Esophagus muscularis mucosa (tissue), 4 donors: ENCODE measurements at regions not wholly inside any gene's neighbourhood (a gene's known extent, or its start where the extent isn't known, plus 50 kb on each side); places are given as distances from the start of the nearest gene placed in this dataset.

ENCODE experiments used
- DNase-seq: peaks from one replicate; pipeline ENCODE4 v3.0.0-alpha.2; 2017; ENCODE audit errors: extremely low spot score
- H3K27ac ChIP-seq, 4 donors: fragments of 200-600 bp; sonication (generic); replicated peaks in 1 of 4; 1 replicate in 3 of 4; 2 replicates in 1 of 4; pipeline ENCODE4 v1.5.1; 2016 to 2019; ENCODE audit warnings: mild to moderate bottlenecking in 1 of 4
- H3K27me3 ChIP-seq, 4 donors: fragments of 200-600 bp; sonication (generic); one replicate each; pipeline versions ENCODE4 v1.5.1 to v1.6.0; 2016 to 2019
- H3K36me3 ChIP-seq, 4 donors: fragments of 200-600 bp; sonication (generic); one replicate each; pipeline ENCODE4 v1.5.1; 2016 to 2019
- H3K4me1 ChIP-seq, 4 donors: fragments of 200-600 bp; sonication (generic); one replicate each; pipeline ENCODE4 v1.5.1; 2016 to 2019
- H3K4me3 ChIP-seq, 4 donors: fragments of 200-600 bp; sonication (generic); 1 replicate in 2 of 4; 2 replicates in 2 of 4; pipeline ENCODE4 v1.5.1; 2016 to 2019; ENCODE audit warnings: mild to moderate bottlenecking in 4 of 4, moderate library complexity in 1 of 4
- H3K9me3 ChIP-seq, 4 donors: fragments of 200-600 bp; sonication (generic); 1 replicate in 3 of 4; 2 replicates in 1 of 4; pipeline ENCODE4 v1.5.1; 2016 to 2019
- EP300 ChIP-seq: sonication (generic); formaldehyde crosslinking; IDR thresholded peaks from one replicate; pipeline ENCODE4 v1.6.1; 2017; ENCODE audit warnings: antibody characterized with exemption
- POLR2A ChIP-seq: fragments of 450-650 bp; IDR thresholded peaks from one replicate; pipeline ENCODE4 v1.6.1; 2017; ENCODE audit warnings: antibody characterized with exemption, moderate library complexity, mild to moderate bottlenecking, low read depth
- POLR2AphosphoS5 ChIP-seq, 2 donors: sonication (generic); formaldehyde crosslinking; IDR thresholded peaks; one replicate each; pipeline ENCODE4 v1.6.1; 2017; ENCODE audit warnings: antibody characterized with exemption in 2 of 2
- WGBS: methylation state at CpG from one replicate; pipeline ENCODE4 v1.1.5; 2018; 5-methylcytosine and 5-hydroxymethylcytosine counted together
- intact Hi-C: fragments of 100-400 bp; cut with DNase I; formaldehyde crosslinking; loops from one replicate; pipeline ENCODE4 v1.15.1; 2023
- TF ChIP-seq, protein P1 (sequence below), 3 experiments: fragments of 200-600 bp in 2 of 3; fragments of 450-650 bp in 1 of 3; sonication (generic) in 2 of 3; IDR thresholded peaks; one replicate each; pipeline ENCODE4 v1.5.1; 2017 to 2019; ENCODE audit warnings: antibody characterized with exemption in 3 of 3, mild to moderate bottlenecking in 2 of 3, moderate library complexity in 1 of 3

DNA sequence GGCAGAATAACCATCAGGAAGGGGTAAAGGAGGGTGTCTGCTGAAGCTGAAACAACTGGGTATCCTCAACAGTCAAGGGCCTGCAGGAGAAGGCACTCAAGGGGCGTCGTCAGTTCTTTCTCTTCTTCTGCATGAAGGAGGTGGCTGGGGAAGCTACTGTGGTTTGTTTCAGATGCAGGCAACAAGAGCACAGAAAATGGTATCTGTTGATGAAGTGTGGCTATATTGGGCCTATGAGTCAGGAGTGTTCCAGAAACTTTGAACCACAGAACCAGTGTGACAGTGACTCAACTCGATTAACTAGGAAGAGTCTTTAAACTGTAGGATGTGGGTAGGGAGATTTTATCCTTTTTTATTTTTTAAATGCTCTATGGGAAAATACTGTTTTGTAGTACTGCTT, 686.3 kb downstream of the FGF9 start:
- Histone ChIP-seq H3K27ac (no peak overlapping the region), H3K4me1 (no peaks in the 10 kb centered on the region), H3K4me3 (no peak overlapping the region), H3K36me3 (no peaks in the 10 kb centered on the region), H3K27me3 (no peaks in the 10 kb centered on the region), H3K9me3 (peaks cover 0 to 6% (median 0%) of the 10 kb centered on the region in 4 donors)
- DNase-seq = no peak
- intact Hi-C loops = no loop called here
- 85% methylated on average over 3 of the region's 3 CpGs for WGBS
- TF ChIP-seq POLR2A (no peak), POLR2AphosphoS5 (IDR thresholded peaks at IDR 0.05) (no peak), EP300 (no peak)
- TF ChIP-seq, protein P1, sequence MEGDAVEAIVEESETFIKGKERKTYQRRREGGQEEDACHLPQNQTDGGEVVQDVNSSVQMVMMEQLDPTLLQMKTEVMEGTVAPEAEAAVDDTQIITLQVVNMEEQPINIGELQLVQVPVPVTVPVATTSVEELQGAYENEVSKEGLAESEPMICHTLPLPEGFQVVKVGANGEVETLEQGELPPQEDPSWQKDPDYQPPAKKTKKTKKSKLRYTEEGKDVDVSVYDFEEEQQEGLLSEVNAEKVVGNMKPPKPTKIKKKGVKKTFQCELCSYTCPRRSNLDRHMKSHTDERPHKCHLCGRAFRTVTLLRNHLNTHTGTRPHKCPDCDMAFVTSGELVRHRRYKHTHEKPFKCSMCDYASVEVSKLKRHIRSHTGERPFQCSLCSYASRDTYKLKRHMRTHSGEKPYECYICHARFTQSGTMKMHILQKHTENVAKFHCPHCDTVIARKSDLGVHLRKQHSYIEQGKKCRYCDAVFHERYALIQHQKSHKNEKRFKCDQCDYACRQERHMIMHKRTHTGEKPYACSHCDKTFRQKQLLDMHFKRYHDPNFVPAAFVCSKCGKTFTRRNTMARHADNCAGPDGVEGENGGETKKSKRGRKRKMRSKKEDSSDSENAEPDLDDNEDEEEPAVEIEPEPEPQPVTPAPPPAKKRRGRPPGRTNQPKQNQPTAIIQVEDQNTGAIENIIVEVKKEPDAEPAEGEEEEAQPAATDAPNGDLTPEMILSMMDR (IDR thresholded peaks at IDR 0.05) = no peak

DNA sequence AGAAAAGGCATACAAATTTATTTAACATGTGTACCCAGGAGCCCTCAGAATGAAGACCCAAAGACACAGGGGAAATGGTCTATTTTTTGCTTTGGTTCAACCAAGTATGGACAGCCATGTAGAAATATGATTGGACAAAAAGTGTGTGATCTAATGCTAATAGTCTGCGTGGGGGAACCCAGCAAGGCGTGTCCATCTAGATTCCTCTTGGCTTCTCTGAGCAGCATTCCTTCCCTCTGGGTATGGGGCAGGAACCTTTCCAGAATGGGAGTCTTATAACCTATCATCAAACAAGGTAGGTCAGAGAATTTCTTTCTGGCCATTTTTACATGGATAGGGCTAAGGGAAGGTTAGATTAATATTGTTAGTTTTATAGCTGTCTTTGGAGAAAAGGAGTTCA, 698.2 kb downstream of the FGF9 start:
- 64% methylated on average over 2 of the region's 2 CpGs for WGBS
- intact Hi-C loops = no loop called here
- H3K27me3 ChIP-seq = no peaks in the 10 kb centered on the region
- no peaks in the 10 kb centered on the region for H3K4me1 ChIP-seq
- peaks cover 0 to 25% (median 17%) of the 10 kb centered on the region in 4 donors for H3K9me3 ChIP-seq
- no peaks in the 10 kb centered on the region for H3K36me3 ChIP-seq
- no peak overlapping the region for H3K27ac ChIP-seq
- H3K4me3 ChIP-seq = no peak overlapping the region
- TF ChIP-seq POLR2AphosphoS5 (IDR thresholded peaks at IDR 0.05) = no peak
- TF ChIP-seq EP300 = no peak
- TF ChIP-seq, protein P1 (IDR thresholded peaks at IDR 0.05) = no peak
- no peak for TF ChIP-seq POLR2A
- no peak for DNase-seq

DNA sequence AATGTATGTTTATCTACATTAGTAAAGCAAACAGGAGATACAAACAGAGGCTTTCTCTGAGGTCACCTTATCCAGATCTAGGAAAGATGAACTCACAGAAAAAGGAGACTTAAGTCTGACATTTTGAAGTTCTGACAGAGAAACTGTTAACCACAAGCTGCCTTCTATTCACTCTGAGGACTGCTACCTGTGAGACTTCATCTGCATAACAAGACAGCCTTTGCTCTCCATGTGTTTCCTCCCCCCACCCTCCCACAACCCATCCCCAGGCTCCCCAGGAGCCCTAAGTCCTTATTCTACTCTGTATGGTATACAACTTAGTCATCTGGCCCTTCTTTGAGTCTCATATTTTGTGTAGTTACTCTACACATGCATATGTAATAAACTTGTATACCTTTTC, 699.0 kb downstream of the FGF9 start:
- H3K4me1 ChIP-seq = no peaks in the 10 kb centered on the region
- DNase-seq = no peak
- intact Hi-C loops = no loop called here
- no peak overlapping the region for H3K27ac ChIP-seq
- H3K4me3 ChIP-seq = no peak overlapping the region
- peaks cover 0 to 20% (median 10%) of the 10 kb centered on the region in 4 donors for H3K9me3 ChIP-seq
- TF ChIP-seq POLR2A = no peak
- TF ChIP-seq EP300 = no peak
- H3K27me3 ChIP-seq = no peaks in the 10 kb centered on the region
- no peaks in the 10 kb centered on the region for H3K36me3 ChIP-seq

DNA sequence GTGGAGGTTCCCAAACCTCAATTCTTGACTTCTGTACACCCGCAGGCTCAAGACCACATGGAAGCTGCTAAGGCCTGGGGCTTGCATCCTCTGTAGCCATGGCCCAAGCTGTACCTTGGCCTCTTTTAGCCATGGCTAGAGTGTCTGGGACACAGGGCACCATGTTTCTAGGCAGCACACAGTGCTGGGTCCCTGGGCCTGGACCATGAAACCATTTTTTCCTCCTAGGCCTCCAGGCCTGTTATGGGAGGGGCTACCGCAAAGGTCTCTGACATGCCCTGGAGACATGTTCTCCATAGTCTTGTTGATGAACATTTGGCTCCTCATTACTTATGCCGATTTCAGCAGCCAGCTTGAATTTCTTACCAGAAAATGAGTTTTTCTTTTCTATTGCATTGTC, 701.4 kb downstream of the FGF9 start:
- WGBS = 83% methylated on average over 3 of the region's 3 CpGs
- TF ChIP-seq EP300 (no peak), POLR2A (no peak), POLR2AphosphoS5 (IDR thresholded peaks at IDR 0.05) (no peak)
- TF ChIP-seq, protein P1 (IDR thresholded peaks at IDR 0.05) = no peak
- H3K4me3 ChIP-seq = no peak overlapping the region

DNA sequence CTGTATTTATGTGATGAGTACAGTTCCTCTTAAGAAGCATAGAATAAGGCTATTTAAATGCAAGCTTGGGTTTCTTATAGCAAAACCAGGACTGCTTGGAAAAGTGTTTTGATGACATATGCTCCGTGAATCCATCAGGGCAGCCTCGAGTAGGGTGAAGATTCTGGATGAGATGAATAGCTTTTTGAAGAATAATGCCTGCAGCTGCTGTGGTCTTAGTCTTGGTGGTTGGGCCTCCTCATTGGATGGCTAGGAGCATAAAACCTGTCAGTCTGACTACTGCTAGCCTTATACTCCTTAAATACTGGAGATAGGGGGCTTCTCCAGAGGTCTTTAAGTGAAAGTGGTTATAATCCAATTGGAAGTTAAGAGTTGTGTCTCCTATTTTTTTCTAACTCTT, 704.3 kb downstream of the FGF9 start:
- H3K27me3 ChIP-seq = no peaks in the 10 kb centered on the region
- 70% methylated on average over 2 of the region's 2 CpGs for WGBS
- H3K4me3 ChIP-seq = no peak overlapping the region
- H3K27ac ChIP-seq = no peak overlapping the region
- no peaks in the 10 kb centered on the region for H3K4me1 ChIP-seq
- TF ChIP-seq POLR2A (no peak), POLR2AphosphoS5 (IDR thresholded peaks at IDR 0.05) (no peak), EP300 (no peak)
- TF ChIP-seq, protein P1 (IDR thresholded peaks at IDR 0.05) = no peak
- H3K36me3 ChIP-seq = no peaks in the 10 kb centered on the region
- no peak for DNase-seq
- intact Hi-C loops = no loop called here
- peaks cover 0 to 17% (median 0%) of the 10 kb centered on the region in 4 donors for H3K9me3 ChIP-seq

More for the DNA sequence above, 701.4 kb downstream of the FGF9 start:
- Histone ChIP-seq H3K9me3 (peaks cover 0 to 7% (median 0%) of the 10 kb centered on the region in 4 donors), H3K36me3 (no peaks in the 10 kb centered on the region), H3K4me1 (no peaks in the 10 kb centered on the region), H3K27me3 (no peaks in the 10 kb centered on the region), H3K27ac (no peak overlapping the region)
- intact Hi-C loops = no loop called here
- no peak for DNase-seq
